ENCODE measurements at regions not wholly inside any gene's neighbourhood (a gene's known extent, or its start where the extent isn't known, plus 50 kb on each side); places are given as distances from the start of the nearest gene placed in this dataset.
"Not testable (repeated sequence)": the region's sequence is repeated elsewhere in the genome, so short reads cannot be mapped to it uniquely, and the experiment has no call there.

DNA sequence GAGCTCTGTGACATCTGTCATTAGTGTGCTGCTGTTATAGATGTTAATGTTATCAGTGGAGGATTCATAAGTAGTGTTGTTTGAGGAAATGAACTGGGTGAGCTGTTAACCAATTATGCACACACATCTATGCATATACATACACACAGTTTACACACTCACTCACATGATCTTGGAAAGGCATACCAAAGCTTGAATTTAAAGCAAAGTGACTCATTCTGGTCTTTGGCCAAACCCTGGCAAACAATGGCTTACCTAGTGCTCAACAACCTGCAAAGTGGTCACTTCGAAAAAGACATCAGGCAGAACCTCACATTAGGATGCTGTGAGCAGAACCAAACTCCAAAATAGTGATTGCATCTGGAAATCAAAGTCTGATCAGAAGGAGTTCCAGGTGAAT is 1037.3 kb upstream of the CDH6 start:
- no peak overlapping the region for H3K9ac ChIP-seq (ENCODE audit: low read depth, low read length)
- no peaks in the 10 kb centered on the region for H3K36me3 ChIP-seq (ENCODE audit: control insufficient read depth, insufficient read depth, low read length)
- no peaks in the 10 kb centered on the region for H3K27me3 ChIP-seq (ENCODE audit: control insufficient read depth, insufficient read depth, low read length)
- no peak overlapping the region for H3K4me3 ChIP-seq (ENCODE audit: low read depth, low read length)
- H3K9me3 ChIP-seq (ENCODE audit: control insufficient read depth, insufficient read depth, low read length): no peaks in the 10 kb centered on the region
- no peaks in the 10 kb centered on the region for H3K4me1 ChIP-seq (ENCODE audit: control insufficient read depth, insufficient read depth, low read length)

- H3K4me1 ChIP-seq (ENCODE audit: control insufficient read depth, insufficient read depth, low read length): no peaks in the 10 kb centered on the region
- no peaks in the 10 kb centered on the region for H3K9me3 ChIP-seq (ENCODE audit: control insufficient read depth, insufficient read depth, low read length)
- H3K36me3 ChIP-seq (ENCODE audit: control insufficient read depth, insufficient read depth, low read length): no peaks in the 10 kb centered on the region
- H3K4me3 ChIP-seq (ENCODE audit: low read depth, low read length): no peak overlapping the region
- H3K27me3 ChIP-seq (ENCODE audit: control insufficient read depth, insufficient read depth, low read length): no peaks in the 10 kb centered on the region
- no peak overlapping the region for H3K9ac ChIP-seq (ENCODE audit: low read depth, low read length)
Observed at GRCh38 chr5:30152431-30152830, 1041.1 kb upstream of the CDH6 start.

GRCh38 chr5:30150231-30150630 is 1043.3 kb upstream of the CDH6 start:
- Histone ChIP-seq H3K4me3 (ENCODE audit: low read depth, low read length) (no peak overlapping the region), H3K4me1 (ENCODE audit: control insufficient read depth, insufficient read depth, low read length) (no peaks in the 10 kb centered on the region), H3K27me3 (ENCODE audit: control insufficient read depth, insufficient read depth, low read length) (no peaks in the 10 kb centered on the region), H3K36me3 (ENCODE audit: control insufficient read depth, insufficient read depth, low read length) (no peaks in the 10 kb centered on the region), H3K9ac (ENCODE audit: low read depth, low read length) (no peak overlapping the region), H3K9me3 (ENCODE audit: control insufficient read depth, insufficient read depth, low read length) (no peaks in the 10 kb centered on the region)

GRCh38 chr5:30149526-30149925 is 1044.0 kb upstream of the CDH6 start:
- Histone ChIP-seq H3K27me3 (ENCODE audit: control insufficient read depth, insufficient read depth, low read length) (no peaks in the 10 kb centered on the region), H3K4me1 (ENCODE audit: control insufficient read depth, insufficient read depth, low read length) (no peaks in the 10 kb centered on the region), H3K9ac (ENCODE audit: low read depth, low read length) (no peak overlapping the region), H3K4me3 (ENCODE audit: low read depth, low read length) (no peak overlapping the region), H3K36me3 (ENCODE audit: control insufficient read depth, insufficient read depth, low read length) (no peaks in the 10 kb centered on the region), H3K9me3 (ENCODE audit: control insufficient read depth, insufficient read depth, low read length) (no peaks in the 10 kb centered on the region)

DNA sequence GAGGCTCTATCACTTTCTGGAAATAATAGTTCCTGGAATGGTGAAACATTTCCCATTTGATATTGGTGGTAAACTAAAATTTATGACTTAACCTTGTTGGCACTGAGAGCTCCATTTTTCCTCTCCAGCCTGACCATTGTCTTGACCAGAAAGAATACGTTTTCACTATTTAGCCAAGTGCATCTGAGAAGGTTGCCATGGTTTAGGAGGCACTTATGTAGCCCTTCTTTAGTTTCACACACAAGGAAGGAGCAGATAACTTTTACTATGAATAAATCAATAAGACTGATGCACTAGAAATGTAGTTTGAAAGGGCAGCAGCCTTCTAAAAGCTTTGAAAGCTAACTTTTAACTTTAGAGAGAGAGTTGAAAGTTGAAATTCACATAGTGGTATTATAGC is 1045.5 kb upstream of the CDH6 start:
- Histone ChIP-seq H3K9ac (ENCODE audit: low read depth, low read length) (no peak overlapping the region), H3K36me3 (ENCODE audit: control insufficient read depth, insufficient read depth, low read length) (no peaks in the 10 kb centered on the region), H3K27me3 (ENCODE audit: control insufficient read depth, insufficient read depth, low read length) (no peaks in the 10 kb centered on the region), H3K9me3 (ENCODE audit: control insufficient read depth, insufficient read depth, low read length) (peaks cover 4% of the 10 kb centered on the region), H3K4me3 (ENCODE audit: low read depth, low read length) (no peak overlapping the region), H3K4me1 (ENCODE audit: control insufficient read depth, insufficient read depth, low read length) (no peaks in the 10 kb centered on the region)

GRCh38 chr5:30144059-30144458 is 1049.4 kb upstream of the CDH6 start:
- H3K27me3 ChIP-seq (ENCODE audit: control insufficient read depth, insufficient read depth, low read length); H3K9ac ChIP-seq (ENCODE audit: low read depth, low read length); H3K4me1 ChIP-seq (ENCODE audit: control insufficient read depth, insufficient read depth, low read length); H3K36me3 ChIP-seq (ENCODE audit: control insufficient read depth, insufficient read depth, low read length); H3K4me3 ChIP-seq (ENCODE audit: low read depth, low read length): not testable (repeated sequence)
- H3K9me3 ChIP-seq (ENCODE audit: control insufficient read depth, insufficient read depth, low read length): peaks cover 12% of the 10 kb centered on the region

- no peak overlapping the region for H3K4me3 ChIP-seq (ENCODE audit: low read depth, low read length)
- H3K4me1 ChIP-seq (ENCODE audit: control insufficient read depth, insufficient read depth, low read length): no peaks in the 10 kb centered on the region
- H3K9ac ChIP-seq (ENCODE audit: low read depth, low read length): no peak overlapping the region
- peaks cover 12% of the 10 kb centered on the region for H3K9me3 ChIP-seq (ENCODE audit: control insufficient read depth, insufficient read depth, low read length)
- no peaks in the 10 kb centered on the region for H3K27me3 ChIP-seq (ENCODE audit: control insufficient read depth, insufficient read depth, low read length)
- no peaks in the 10 kb centered on the region for H3K36me3 ChIP-seq (ENCODE audit: control insufficient read depth, insufficient read depth, low read length)
Observed at GRCh38 chr5:30142432-30142831, 1051.1 kb upstream of the CDH6 start.

DNA sequence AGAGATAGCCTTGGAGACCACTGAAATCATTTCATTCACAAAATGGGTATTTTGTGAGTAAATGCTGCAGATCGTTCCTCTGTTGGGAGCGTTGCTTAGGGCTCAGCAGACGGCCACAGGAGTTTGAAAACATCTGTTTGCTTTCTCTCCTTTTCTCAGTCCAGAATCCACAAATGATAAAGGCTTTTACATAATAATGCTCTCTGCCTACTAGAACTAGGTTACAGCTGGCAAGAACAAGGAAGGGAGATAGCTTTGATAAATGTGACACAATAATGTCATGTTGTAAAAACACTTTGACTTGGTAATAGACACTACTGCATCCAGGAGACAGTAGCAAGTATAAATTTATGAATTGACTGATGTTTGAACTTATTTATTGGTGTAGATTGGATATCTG is 1072.4 kb upstream of the CDH6 start:
- no peak overlapping the region for H3K9ac ChIP-seq (ENCODE audit: low read depth, low read length)
- H3K27me3 ChIP-seq (ENCODE audit: control insufficient read depth, insufficient read depth, low read length): no peaks in the 10 kb centered on the region
- no peaks in the 10 kb centered on the region for H3K9me3 ChIP-seq (ENCODE audit: control insufficient read depth, insufficient read depth, low read length)
- H3K36me3 ChIP-seq (ENCODE audit: control insufficient read depth, insufficient read depth, low read length): no peaks in the 10 kb centered on the region
- no peaks in the 10 kb centered on the region for H3K4me1 ChIP-seq (ENCODE audit: control insufficient read depth, insufficient read depth, low read length)
- no peak overlapping the region for H3K4me3 ChIP-seq (ENCODE audit: low read depth, low read length)

DNA sequence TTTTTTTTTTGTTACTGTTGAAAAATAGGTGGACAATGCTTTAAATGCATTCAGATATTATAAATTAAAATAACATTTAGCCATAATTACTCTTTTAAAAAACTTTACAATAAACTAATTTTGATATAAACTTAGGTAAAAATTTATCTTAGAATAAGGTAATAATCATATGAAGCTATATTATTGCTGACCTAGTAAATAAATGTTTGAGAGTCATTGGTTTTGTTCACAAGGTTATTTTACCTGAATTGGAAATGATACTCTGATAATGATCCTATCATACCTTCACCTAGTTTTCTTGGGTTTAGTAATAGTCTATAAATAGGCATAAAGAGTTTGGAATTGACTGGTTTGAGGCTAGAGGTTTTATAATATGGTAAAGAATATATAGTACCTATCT is 1076.4 kb upstream of the CDH6 start:
- Histone ChIP-seq H3K4me1 (ENCODE audit: control insufficient read depth, insufficient read depth, low read length) (no peaks in the 10 kb centered on the region), H3K4me3 (ENCODE audit: low read depth, low read length) (no peak overlapping the region), H3K9me3 (ENCODE audit: control insufficient read depth, insufficient read depth, low read length) (no peaks in the 10 kb centered on the region), H3K9ac (ENCODE audit: low read depth, low read length) (no peak overlapping the region), H3K27me3 (ENCODE audit: control insufficient read depth, insufficient read depth, low read length) (no peaks in the 10 kb centered on the region), H3K36me3 (ENCODE audit: control insufficient read depth, insufficient read depth, low read length) (no peaks in the 10 kb centered on the region)

- Histone ChIP-seq H3K27me3 (ENCODE audit: control insufficient read depth, insufficient read depth, low read length) (no peaks in the 10 kb centered on the region), H3K4me1 (ENCODE audit: control insufficient read depth, insufficient read depth, low read length) (no peaks in the 10 kb centered on the region), H3K36me3 (ENCODE audit: control insufficient read depth, insufficient read depth, low read length) (no peaks in the 10 kb centered on the region), H3K9me3 (ENCODE audit: control insufficient read depth, insufficient read depth, low read length) (no peaks in the 10 kb centered on the region), H3K9ac (ENCODE audit: low read depth, low read length) (no peak overlapping the region), H3K4me3 (ENCODE audit: low read depth, low read length) (no peak overlapping the region)
Observed at GRCh38 chr5:30113542-30113941, 1079.9 kb upstream of the CDH6 start.

DNA sequence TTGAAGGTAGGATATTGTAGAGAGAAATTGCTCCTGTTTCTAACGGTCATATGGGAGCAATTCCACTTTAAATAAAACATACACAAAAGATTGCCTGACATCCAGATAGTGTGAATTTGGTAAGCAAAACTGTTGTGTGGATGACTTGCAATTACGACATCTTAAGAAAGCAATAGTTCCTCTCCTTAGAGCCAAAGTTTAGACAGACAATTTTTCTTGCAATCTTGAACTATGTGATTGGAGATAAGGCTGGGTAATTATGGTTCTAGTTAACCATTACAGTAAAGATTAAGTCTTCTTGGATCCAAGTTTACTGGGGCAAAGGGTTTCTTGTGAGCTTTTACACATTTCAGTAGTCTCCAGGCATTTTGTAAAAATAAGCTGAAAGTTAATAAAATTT is 1080.6 kb upstream of the CDH6 start:
- Histone ChIP-seq H3K36me3 (ENCODE audit: control insufficient read depth, insufficient read depth, low read length) (no peaks in the 10 kb centered on the region), H3K27me3 (ENCODE audit: control insufficient read depth, insufficient read depth, low read length) (no peaks in the 10 kb centered on the region), H3K4me1 (ENCODE audit: control insufficient read depth, insufficient read depth, low read length) (no peaks in the 10 kb centered on the region), H3K4me3 (ENCODE audit: low read depth, low read length) (no peak overlapping the region), H3K9me3 (ENCODE audit: control insufficient read depth, insufficient read depth, low read length) (no peaks in the 10 kb centered on the region), H3K9ac (ENCODE audit: low read depth, low read length) (no peak overlapping the region)

DNA sequence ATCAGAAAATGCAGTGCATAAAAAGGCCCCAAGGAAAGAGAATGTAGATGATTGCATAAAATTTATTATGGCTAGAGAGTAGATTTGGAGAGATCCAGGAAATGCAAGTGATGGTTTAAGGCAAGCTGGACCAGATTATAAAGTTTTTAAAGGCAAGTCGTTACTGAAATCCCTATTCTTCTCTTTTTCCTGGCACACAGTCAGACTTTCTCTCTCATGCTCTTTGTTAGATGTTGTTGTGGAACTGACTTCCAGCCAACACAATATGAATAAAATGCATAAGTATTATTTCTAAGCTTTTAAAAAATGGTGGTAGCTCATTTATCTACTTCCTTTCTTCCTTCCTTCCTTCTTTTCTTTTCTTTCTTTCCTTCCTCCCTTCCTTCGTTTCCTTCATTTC is 1085.4 kb upstream of the CDH6 start:
- Histone ChIP-seq H3K36me3 (ENCODE audit: control insufficient read depth, insufficient read depth, low read length) (no peaks in the 10 kb centered on the region), H3K9ac (ENCODE audit: low read depth, low read length) (no peak overlapping the region), H3K4me1 (ENCODE audit: control insufficient read depth, insufficient read depth, low read length) (no peaks in the 10 kb centered on the region), H3K9me3 (ENCODE audit: control insufficient read depth, insufficient read depth, low read length) (no peaks in the 10 kb centered on the region), H3K27me3 (ENCODE audit: control insufficient read depth, insufficient read depth, low read length) (no peaks in the 10 kb centered on the region), H3K4me3 (ENCODE audit: low read depth, low read length) (no peak overlapping the region)

- Histone ChIP-seq H3K9ac (ENCODE audit: low read depth, low read length) (no peak overlapping the region), H3K4me1 (ENCODE audit: control insufficient read depth, insufficient read depth, low read length) (no peaks in the 10 kb centered on the region), H3K36me3 (ENCODE audit: control insufficient read depth, insufficient read depth, low read length) (no peaks in the 10 kb centered on the region), H3K9me3 (ENCODE audit: control insufficient read depth, insufficient read depth, low read length) (no peaks in the 10 kb centered on the region), H3K27me3 (ENCODE audit: control insufficient read depth, insufficient read depth, low read length) (no peaks in the 10 kb centered on the region), H3K4me3 (ENCODE audit: low read depth, low read length) (no peak overlapping the region)
Observed at GRCh38 chr5:30106596-30106995, 1086.9 kb upstream of the CDH6 start.
